Osteocyte (in vitro differentiated cells): ENCODE measurements at regions not wholly inside any gene's neighbourhood (a gene's known extent, or its start where the extent isn't known, plus 50 kb on each side); places are given as distances from the start of the nearest gene placed in this dataset.

Experiments
- DNase-seq: peaks from one replicate; pipeline ENCODE4 v3.0.0; 2021; ENCODE audit warnings: mixed read lengths; ENCODE audit not compliant: unreplicated experiment; ENCODE audit errors: extremely low spot score
- H3K27ac Mint-ChIP-seq: one replicate; pipeline ENCODE4 v1.8.0; 2021; ENCODE audit warnings: mild to moderate bottlenecking, mixed read lengths; ENCODE audit not compliant: unreplicated experiment
- H3K27me3 Mint-ChIP-seq: one replicate; pipeline ENCODE4 v1.8.0; 2021; ENCODE audit warnings: mixed read lengths; ENCODE audit not compliant: unreplicated experiment
- H3K36me3 Mint-ChIP-seq: one replicate; pipeline ENCODE4 v1.8.0; 2021; ENCODE audit warnings: mixed read lengths; ENCODE audit not compliant: unreplicated experiment
- H3K4me1 Mint-ChIP-seq: one replicate; pipeline ENCODE4 v1.8.0; 2021; ENCODE audit warnings: mixed read lengths; ENCODE audit not compliant: unreplicated experiment
- H3K4me3 Mint-ChIP-seq: one replicate; pipeline ENCODE4 v1.8.0; 2021; ENCODE audit warnings: mild to moderate bottlenecking, moderate library complexity, mixed read lengths; ENCODE audit not compliant: unreplicated experiment
- H3K9me3 Mint-ChIP-seq: one replicate; pipeline ENCODE4 v1.8.0; 2021; ENCODE audit warnings: mixed read lengths; ENCODE audit not compliant: unreplicated experiment
- TF ChIP-seq, protein P1 (sequence below): fragments of 200-600 bp; sonication (generic); IDR thresholded peaks from 2 replicates; pipeline ENCODE4 v1.5.0; 2021; ENCODE audit warnings: antibody characterized with exemption, mild to moderate bottlenecking, moderate library complexity

DNA sequence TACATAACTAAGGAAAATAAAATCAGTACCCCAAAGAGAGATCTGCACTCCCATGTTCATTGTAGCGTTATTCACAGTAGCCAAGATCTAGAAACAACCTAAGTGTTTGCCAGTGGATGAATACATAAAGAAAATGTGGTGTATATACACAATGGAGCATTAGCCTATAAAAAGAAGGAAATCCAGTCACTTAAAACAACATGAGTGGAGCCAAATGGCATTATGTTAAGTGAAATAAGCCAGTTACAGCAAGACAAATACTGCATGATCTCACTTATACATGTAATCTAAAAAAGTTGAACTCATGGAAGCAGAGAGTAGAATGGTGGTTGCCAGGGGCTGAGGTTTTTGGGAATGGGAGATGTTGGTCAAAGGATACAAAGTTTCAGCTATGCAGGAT is 508.3 kb upstream of the B3GALT2 start:
- no peak overlapping the region for H3K4me3 Mint-ChIP-seq
- TF ChIP-seq, protein P1, sequence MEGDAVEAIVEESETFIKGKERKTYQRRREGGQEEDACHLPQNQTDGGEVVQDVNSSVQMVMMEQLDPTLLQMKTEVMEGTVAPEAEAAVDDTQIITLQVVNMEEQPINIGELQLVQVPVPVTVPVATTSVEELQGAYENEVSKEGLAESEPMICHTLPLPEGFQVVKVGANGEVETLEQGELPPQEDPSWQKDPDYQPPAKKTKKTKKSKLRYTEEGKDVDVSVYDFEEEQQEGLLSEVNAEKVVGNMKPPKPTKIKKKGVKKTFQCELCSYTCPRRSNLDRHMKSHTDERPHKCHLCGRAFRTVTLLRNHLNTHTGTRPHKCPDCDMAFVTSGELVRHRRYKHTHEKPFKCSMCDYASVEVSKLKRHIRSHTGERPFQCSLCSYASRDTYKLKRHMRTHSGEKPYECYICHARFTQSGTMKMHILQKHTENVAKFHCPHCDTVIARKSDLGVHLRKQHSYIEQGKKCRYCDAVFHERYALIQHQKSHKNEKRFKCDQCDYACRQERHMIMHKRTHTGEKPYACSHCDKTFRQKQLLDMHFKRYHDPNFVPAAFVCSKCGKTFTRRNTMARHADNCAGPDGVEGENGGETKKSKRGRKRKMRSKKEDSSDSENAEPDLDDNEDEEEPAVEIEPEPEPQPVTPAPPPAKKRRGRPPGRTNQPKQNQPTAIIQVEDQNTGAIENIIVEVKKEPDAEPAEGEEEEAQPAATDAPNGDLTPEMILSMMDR: no peak
- H3K27me3 Mint-ChIP-seq: no peaks in the 10 kb centered on the region
- DNase-seq: no peak
- H3K27ac Mint-ChIP-seq: no peak overlapping the region
- H3K9me3 Mint-ChIP-seq: no peaks in the 10 kb centered on the region
- no peaks in the 10 kb centered on the region for H3K4me1 Mint-ChIP-seq
- H3K36me3 Mint-ChIP-seq: no peaks in the 10 kb centered on the region

DNA sequence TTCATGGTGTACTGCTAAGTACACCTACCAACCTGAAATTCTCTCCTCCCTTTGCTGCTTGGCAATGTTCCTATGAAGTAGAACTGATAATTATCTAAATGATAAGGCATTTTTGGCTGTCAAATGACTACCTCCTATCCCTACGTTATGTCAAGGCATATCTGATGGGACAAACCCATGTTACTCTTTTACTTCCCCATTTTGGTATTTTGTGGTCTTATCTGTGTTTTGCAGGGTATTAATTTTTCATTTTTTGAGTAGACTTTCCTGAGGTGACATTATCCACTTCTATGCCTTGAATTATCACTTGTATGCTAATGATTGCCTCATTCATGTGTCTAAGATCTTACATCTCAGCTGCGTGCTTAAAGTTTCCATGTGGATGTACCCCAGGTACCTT is 499.6 kb upstream of the B3GALT2 start:
- DNase-seq: no peak
- Mint-ChIP-seq H3K4me3 (no peak overlapping the region), H3K27me3 (no peaks in the 10 kb centered on the region), H3K36me3 (no peaks in the 10 kb centered on the region), H3K4me1 (no peaks in the 10 kb centered on the region), H3K9me3 (no peaks in the 10 kb centered on the region), H3K27ac (no peak overlapping the region)
- TF ChIP-seq, protein P1: no peak

DNA sequence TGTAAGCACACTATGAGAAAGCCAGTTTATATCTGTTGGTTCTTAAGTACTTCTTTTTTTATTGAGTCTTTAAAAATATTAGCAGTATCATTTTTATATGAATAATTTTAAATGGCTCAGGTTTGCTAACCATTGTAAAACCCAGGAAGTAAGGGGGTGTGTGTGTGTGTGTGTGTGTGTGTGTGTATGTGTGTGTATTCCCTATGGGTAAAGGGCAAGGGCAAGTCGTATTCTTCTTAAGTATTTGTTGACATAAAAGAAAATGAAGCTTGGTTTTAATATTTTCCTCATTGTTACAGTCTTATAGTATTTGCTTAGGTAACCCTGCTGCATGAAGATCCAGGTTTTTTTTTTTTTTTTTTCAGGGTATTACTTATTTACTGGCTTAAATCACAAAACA is 495.0 kb upstream of the B3GALT2 start:
- TF ChIP-seq, protein P1: no peak
- H3K27ac Mint-ChIP-seq: no peak overlapping the region
- H3K36me3 Mint-ChIP-seq: no peaks in the 10 kb centered on the region
- no peak overlapping the region for H3K4me3 Mint-ChIP-seq
- no peaks in the 10 kb centered on the region for H3K4me1 Mint-ChIP-seq
- no peaks in the 10 kb centered on the region for H3K9me3 Mint-ChIP-seq
- H3K27me3 Mint-ChIP-seq: no peaks in the 10 kb centered on the region
- DNase-seq: no peak

DNA sequence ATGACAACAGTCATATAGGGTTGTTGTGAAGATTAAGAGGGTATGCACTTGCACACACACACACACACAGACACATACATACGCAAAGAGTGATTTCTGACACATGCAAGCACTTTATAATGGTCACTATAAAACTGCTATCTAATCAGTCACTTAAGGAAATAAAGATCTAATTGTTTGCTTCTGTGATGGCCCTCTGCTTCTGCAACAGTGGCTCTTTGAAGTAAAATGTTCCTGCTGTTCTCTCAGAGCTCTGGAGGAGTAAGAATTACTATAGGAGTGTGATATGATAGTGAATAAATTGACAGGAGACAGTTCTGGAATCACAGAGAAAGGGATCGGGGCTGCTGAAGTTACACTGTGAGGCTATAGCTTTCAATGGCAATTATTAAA is 494.5 kb upstream of the B3GALT2 start:
- no peaks in the 10 kb centered on the region for H3K4me1 Mint-ChIP-seq
- no peak overlapping the region for H3K27ac Mint-ChIP-seq
- TF ChIP-seq, protein P1: no peak
- DNase-seq: no peak
- H3K4me3 Mint-ChIP-seq: no peak overlapping the region
- no peaks in the 10 kb centered on the region for H3K27me3 Mint-ChIP-seq
- H3K36me3 Mint-ChIP-seq: no peaks in the 10 kb centered on the region
- H3K9me3 Mint-ChIP-seq: no peaks in the 10 kb centered on the region

DNA sequence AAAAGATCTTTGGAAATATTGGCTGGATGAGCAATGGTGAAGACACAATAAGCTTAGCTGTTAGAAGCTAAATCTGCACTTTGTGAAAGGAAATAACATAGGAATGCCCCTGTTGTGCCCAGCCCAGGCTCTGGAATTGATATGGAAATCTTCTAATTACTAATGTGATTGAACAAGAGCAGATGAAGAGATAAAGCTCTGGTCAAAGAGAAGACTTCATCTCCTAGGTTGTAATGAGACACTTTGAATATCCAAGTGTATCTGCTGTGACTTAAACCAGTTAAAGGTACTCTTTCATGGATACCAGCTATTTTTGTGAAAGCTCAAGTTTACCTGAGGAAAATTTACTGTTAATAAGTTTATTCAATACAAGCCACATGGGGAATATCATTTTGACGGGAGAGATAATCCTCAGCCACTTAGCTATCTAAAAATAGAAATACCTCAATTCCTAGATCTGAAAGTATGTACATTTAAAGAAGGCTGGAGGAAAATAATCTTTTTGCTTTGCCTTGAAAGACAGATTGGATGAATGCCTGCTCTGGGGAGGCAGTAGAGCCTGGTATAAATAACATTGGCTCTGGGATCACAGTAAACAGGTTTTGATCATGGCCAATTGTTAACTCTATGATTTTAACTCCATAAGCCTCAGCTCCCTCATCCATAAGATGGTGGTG is 494.0 kb upstream of the B3GALT2 start:
- Mint-ChIP-seq H3K4me3 (no peak overlapping the region), H3K27ac (no peak overlapping the region), H3K4me1 (no peaks in the 10 kb centered on the region), H3K9me3 (no peaks in the 10 kb centered on the region), H3K27me3 (no peaks in the 10 kb centered on the region), H3K36me3 (no peaks in the 10 kb centered on the region)
- no peak for DNase-seq
- TF ChIP-seq, protein P1: no peak
